MM.1S (cell line): ENCODE measurements at regions not wholly inside any gene's neighbourhood (a gene's known extent, or its start where the extent isn't known, plus 50 kb on each side); places are given as distances from the start of the nearest gene placed in this dataset.
"Not testable (repeated sequence)": the region's sequence is repeated elsewhere in the genome, so short reads cannot be mapped to it uniquely, and the experiment has no call there.

ENCODE experiments used
- DNase-seq: peaks from one replicate; pipeline ENCODE4 v3.0.0-alpha.2; 2015
- H2AFZ ChIP-seq: fragments of 300-600 bp; sonication (generic); 2 replicates; pipeline ENCODE4 v1.6.0; 2016; ENCODE audit warnings: antibody characterized with exemption, low read length
- H3F3A ChIP-seq: fragments of 300-600 bp; sonication (generic); 2 replicates; pipeline ENCODE4 v1.6.1; 2016; ENCODE audit warnings: mild to moderate bottlenecking, antibody characterized with exemption, low read length, moderate library complexity, mixed read lengths; ENCODE audit not compliant: insufficient read depth
- H3K27ac ChIP-seq: fragments of 300-600 bp; sonication (generic); 2 replicates; pipeline ENCODE4 v1.5.1; 2016; ENCODE audit warnings: mild to moderate bottlenecking, low read length
- H3K27me3 ChIP-seq: fragments of 300-600 bp; sonication (generic); replicated peaks from 2 replicates; pipeline ENCODE4 v1.6.0; 2016; ENCODE audit warnings: low read length; ENCODE audit not compliant: insufficient read depth
- H3K36me3 ChIP-seq: fragments of 300-600 bp; sonication (generic); replicated peaks from 2 replicates; pipeline ENCODE4 v1.6.1; 2016; ENCODE audit warnings: mild to moderate bottlenecking, low read length, mixed read lengths; ENCODE audit not compliant: insufficient read depth
- H3K4me1 ChIP-seq: fragments of 300-600 bp; sonication (generic); 2 replicates; pipeline ENCODE4 v1.6.1; 2016; ENCODE audit warnings: low read length, mixed read lengths
- H3K4me2 ChIP-seq: fragments of 300-600 bp; sonication (generic); 2 replicates; pipeline ENCODE4 v1.6.0; 2016; ENCODE audit warnings: low read depth, low read length
- H3K4me3 ChIP-seq: fragments of 300-600 bp; sonication (generic); 2 replicates; pipeline ENCODE4 v1.5.1; 2016; ENCODE audit warnings: low read length, mixed read lengths
- H3K79me2 ChIP-seq: fragments of 300-600 bp; sonication (generic); 2 replicates; pipeline ENCODE4 v1.6.1; 2016; ENCODE audit warnings: mixed run types, low read length, mixed read lengths
- H3K9ac ChIP-seq: fragments of 300-600 bp; sonication (generic); 2 replicates; pipeline ENCODE4 v1.6.1; 2016; ENCODE audit warnings: low read length, mixed read lengths
- H3K9me2 ChIP-seq: fragments of 300-600 bp; sonication (generic); replicated peaks from 2 replicates; pipeline ENCODE4 v1.6.1; 2016; ENCODE audit warnings: mild to moderate bottlenecking, low read length, mixed read lengths; ENCODE audit not compliant: insufficient read depth
- H3K9me3 ChIP-seq: fragments of 300-600 bp; sonication (generic); replicated peaks from 2 replicates; pipeline ENCODE4 v1.6.1; 2016; ENCODE audit warnings: mild to moderate bottlenecking, low read length, mixed read lengths; ENCODE audit not compliant: insufficient read depth
- H4K20me1 ChIP-seq: fragments of 300-600 bp; sonication (generic); 2 replicates; pipeline ENCODE4 v1.6.1; 2016; ENCODE audit warnings: mild to moderate bottlenecking, low read length, moderate library complexity, mixed read lengths; ENCODE audit not compliant: insufficient read depth
- EZH2 ChIP-seq: fragments of 300-600 bp; sonication (generic); optimal IDR thresholded peaks from 2 replicates; pipeline ENCODE3; 2017; ENCODE audit warnings: low read depth, mild to moderate bottlenecking, antibody characterized with exemption, low read length, mixed read lengths
- EZH2phosphoT487 ChIP-seq: fragments of 300-600 bp; sonication (generic); IDR thresholded peaks from 2 replicates; pipeline ENCODE4 v1.6.1; 2018; ENCODE audit warnings: antibody characterized with exemption, low read length
- TF ChIP-seq, protein P1 (sequence below): fragments of 300-600 bp; sonication (generic); IDR thresholded peaks from 2 replicates; pipeline ENCODE4 v1.5.1; 2016; ENCODE audit warnings: antibody characterized with exemption, low read length, mixed read lengths

DNA sequence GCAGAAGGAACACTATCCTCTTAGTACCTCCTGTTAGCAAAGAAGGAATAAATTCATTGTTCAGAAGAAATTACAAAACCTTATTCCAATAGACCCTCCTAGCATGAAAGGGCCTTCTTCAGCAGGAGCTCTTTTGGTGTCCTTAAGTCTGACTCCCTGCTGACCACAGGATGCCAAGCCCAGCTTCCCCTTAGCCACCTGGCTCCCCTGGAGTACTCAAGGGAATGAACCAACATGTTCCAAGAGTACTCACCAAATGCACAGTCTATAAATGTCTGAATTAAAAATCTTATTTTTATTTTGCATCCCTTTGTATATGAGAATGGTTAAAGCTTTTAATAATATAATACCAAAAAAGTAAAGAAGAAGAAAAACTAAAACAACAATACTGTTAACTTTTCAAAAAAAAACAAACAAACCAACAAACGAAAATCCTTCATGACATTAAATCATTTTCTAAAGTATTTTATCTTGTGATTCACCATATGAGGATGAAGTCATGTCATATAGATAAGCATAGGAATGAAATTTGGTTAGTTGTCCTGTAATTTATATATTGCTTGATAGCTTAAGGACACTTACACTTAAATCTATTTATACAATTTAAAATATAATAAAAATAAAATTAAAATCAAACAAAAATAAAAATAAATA is 1355.1 kb downstream of the HACE1 start:
- no peaks in the 10 kb centered on the region for H3K36me3 ChIP-seq
- TF ChIP-seq, protein P1, sequence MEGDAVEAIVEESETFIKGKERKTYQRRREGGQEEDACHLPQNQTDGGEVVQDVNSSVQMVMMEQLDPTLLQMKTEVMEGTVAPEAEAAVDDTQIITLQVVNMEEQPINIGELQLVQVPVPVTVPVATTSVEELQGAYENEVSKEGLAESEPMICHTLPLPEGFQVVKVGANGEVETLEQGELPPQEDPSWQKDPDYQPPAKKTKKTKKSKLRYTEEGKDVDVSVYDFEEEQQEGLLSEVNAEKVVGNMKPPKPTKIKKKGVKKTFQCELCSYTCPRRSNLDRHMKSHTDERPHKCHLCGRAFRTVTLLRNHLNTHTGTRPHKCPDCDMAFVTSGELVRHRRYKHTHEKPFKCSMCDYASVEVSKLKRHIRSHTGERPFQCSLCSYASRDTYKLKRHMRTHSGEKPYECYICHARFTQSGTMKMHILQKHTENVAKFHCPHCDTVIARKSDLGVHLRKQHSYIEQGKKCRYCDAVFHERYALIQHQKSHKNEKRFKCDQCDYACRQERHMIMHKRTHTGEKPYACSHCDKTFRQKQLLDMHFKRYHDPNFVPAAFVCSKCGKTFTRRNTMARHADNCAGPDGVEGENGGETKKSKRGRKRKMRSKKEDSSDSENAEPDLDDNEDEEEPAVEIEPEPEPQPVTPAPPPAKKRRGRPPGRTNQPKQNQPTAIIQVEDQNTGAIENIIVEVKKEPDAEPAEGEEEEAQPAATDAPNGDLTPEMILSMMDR = no peak
- no peak for TF ChIP-seq EZH2phosphoT487
- TF ChIP-seq EZH2 = no peak
- no peak overlapping the region for H3K4me2 ChIP-seq
- no peaks in the 10 kb centered on the region for H3K4me1 ChIP-seq
- no peaks in the 10 kb centered on the region for H3K27me3 ChIP-seq
- H3K4me3 ChIP-seq = no peak overlapping the region
- no peak overlapping the region for H3K27ac ChIP-seq
- no peaks in the 10 kb centered on the region for H3K9me3 ChIP-seq
- no peaks in the 10 kb centered on the region for H4K20me1 ChIP-seq
- no peaks in the 10 kb centered on the region for H3K79me2 ChIP-seq
- no peaks in the 10 kb centered on the region for H3K9me2 ChIP-seq
- no peak overlapping the region for H2AFZ ChIP-seq
- DNase-seq = no peak
- no peak overlapping the region for H3K9ac ChIP-seq
- H3F3A ChIP-seq = no peaks in the 10 kb centered on the region

DNA sequence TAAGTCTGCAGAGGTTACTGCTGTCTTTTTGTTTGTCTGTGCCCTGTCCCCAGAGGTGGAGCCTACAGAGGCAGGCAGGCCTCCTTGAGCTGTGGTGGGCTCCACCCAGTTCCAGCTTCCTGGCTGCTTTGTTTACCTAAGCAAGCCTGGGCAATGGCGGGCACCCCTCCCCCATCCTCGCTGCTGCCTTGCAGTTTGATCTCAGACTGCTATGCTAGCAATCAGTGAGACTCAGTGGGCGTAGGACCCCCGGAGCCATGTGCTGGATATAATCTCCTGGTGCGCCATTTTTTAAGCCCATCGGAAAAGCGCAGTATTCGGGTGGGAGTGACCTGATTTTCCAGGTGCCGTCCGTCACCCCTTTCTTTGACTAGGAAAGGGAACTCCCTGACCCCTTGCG is 1363.1 kb downstream of the HACE1 start:
- H3K36me3 ChIP-seq, H4K20me1 ChIP-seq, H3K9me2 ChIP-seq, H3K4me1 ChIP-seq, H3K9ac ChIP-seq, H3K9me3 ChIP-seq, H2AFZ ChIP-seq, H3K27ac ChIP-seq, H3K79me2 ChIP-seq, H3K27me3 ChIP-seq, H3K4me2 ChIP-seq, H3K4me3 ChIP-seq, DNase-seq, H3F3A ChIP-seq: not testable (repeated sequence)

DNA sequence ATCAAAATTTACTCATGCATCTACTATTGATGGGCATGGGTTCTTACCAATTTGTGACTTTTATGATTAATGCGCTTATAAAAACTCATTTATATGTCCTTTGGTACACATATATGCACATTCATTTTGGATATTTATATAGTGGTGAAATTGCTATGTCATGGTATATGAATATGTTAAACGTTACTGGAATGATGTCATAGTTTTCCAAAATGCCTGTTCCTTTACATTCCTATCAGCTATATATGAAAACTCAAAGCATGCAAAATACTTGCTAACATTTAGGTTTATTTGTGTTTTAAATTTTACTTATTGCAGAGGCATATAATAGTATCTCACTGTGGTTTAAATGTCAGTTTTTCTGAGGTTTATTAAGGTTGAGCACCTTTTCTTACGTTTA is 1403.1 kb downstream of the HACE1 start:
- H3K9me3 ChIP-seq = no peaks in the 10 kb centered on the region
- H3F3A ChIP-seq = no peaks in the 10 kb centered on the region
- no peak overlapping the region for H3K27ac ChIP-seq
- no peaks in the 10 kb centered on the region for H4K20me1 ChIP-seq
- no peak for DNase-seq
- no peak overlapping the region for H3K9ac ChIP-seq
- no peaks in the 10 kb centered on the region for H3K36me3 ChIP-seq
- no peak overlapping the region for H3K4me2 ChIP-seq
- H2AFZ ChIP-seq = no peak overlapping the region
- H3K79me2 ChIP-seq = no peaks in the 10 kb centered on the region
- H3K27me3 ChIP-seq = no peaks in the 10 kb centered on the region
- TF ChIP-seq EZH2phosphoT487 (no peak), EZH2 (no peak)
- TF ChIP-seq, protein P1 = no peak
- no peaks in the 10 kb centered on the region for H3K4me1 ChIP-seq
- H3K9me2 ChIP-seq = no peaks in the 10 kb centered on the region
- H3K4me3 ChIP-seq = no peak overlapping the region

DNA sequence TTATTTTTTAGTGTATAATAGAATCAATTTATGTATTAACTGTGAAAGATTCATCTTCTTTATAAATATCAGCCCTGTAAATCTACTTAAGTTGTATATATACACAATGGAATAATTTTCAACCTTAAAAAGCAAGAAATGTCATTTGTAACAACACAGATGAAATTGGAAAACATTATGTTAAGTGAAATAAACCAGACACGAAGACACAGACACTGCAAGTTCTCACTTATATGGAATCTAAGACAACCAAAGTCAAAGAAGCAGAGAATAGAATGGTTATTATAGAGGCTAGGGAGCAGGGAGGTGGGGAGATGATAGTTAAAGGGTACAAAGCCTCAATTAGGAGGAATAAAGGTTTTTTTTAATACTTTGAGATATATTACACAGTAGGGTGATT is 1404.4 kb downstream of the HACE1 start:
- Histone ChIP-seq H3K27ac (no peak overlapping the region), H3F3A (no peaks in the 10 kb centered on the region), H3K9me2 (no peaks in the 10 kb centered on the region), H3K4me2 (no peak overlapping the region), H3K79me2 (no peaks in the 10 kb centered on the region), H3K36me3 (no peaks in the 10 kb centered on the region), H3K4me3 (no peak overlapping the region), H3K9ac (no peak overlapping the region), H2AFZ (no peak overlapping the region), H3K9me3 (no peaks in the 10 kb centered on the region), H4K20me1 (no peaks in the 10 kb centered on the region), H3K27me3 (no peaks in the 10 kb centered on the region), H3K4me1 (no peaks in the 10 kb centered on the region)
- TF ChIP-seq, protein P1 = no peak
- no peak for TF ChIP-seq EZH2
- TF ChIP-seq EZH2phosphoT487 = no peak
- no peak for DNase-seq
